Mesenchymal stem cell (in vitro differentiated cells and primary cell): ENCODE measurements at regions not wholly inside any gene's neighbourhood (a gene's known extent, or its start where the extent isn't known, plus 50 kb on each side); places are given as distances from the start of the nearest gene placed in this dataset.

ENCODE experiments used
- DNase-seq: peaks from one replicate; pipeline ENCODE4 v3.0.0-alpha.2; 2013
- H2AFZ ChIP-seq: one replicate; pipeline ENCODE4 v1.6.1; 2013; ENCODE audit warnings: low read depth, mild to moderate bottlenecking, control low read depth, inconsistent platforms, low read length, moderate library complexity
- H2AK5ac ChIP-seq: 2 replicates; pipeline ENCODE4 v1.6.1; 2013; ENCODE audit warnings: low read length, moderate library complexity, mild to moderate bottlenecking, inconsistent platforms; ENCODE audit not compliant: severe bottlenecking
- H2BK120ac ChIP-seq: one replicate; pipeline ENCODE4 v1.6.1; 2013; ENCODE audit warnings: low read depth, mild to moderate bottlenecking, inconsistent platforms, low read length, moderate library complexity
- H2BK12ac ChIP-seq, 2 experiments: one replicate each; pipeline ENCODE4 v1.6.1; 2013; ENCODE audit warnings: inconsistent platforms in 2 of 2, low read length in 2 of 2, mild to moderate bottlenecking in 2 of 2, moderate library complexity in 2 of 2, control low read depth in 1 of 2
- H2BK15ac ChIP-seq: one replicate; pipeline ENCODE4 v1.6.1; 2013; ENCODE audit warnings: mild to moderate bottlenecking, low read depth, inconsistent platforms; ENCODE audit not compliant: poor library complexity, severe bottlenecking
- H2BK5ac ChIP-seq: 2 replicates; pipeline ENCODE4 v1.6.1; 2013; ENCODE audit warnings: low read depth, mild to moderate bottlenecking, low read length, control low read depth, inconsistent platforms; ENCODE audit not compliant: poor library complexity, severe bottlenecking
- H3K14ac ChIP-seq, 2 experiments: one replicate each; pipeline ENCODE4 v1.6.1; 2013; ENCODE audit warnings: inconsistent platforms in 2 of 2, low read length in 2 of 2, control low read depth in 1 of 2, mild to moderate bottlenecking in 1 of 2, moderate library complexity in 1 of 2
- H3K18ac ChIP-seq, 2 experiments: one replicate each; pipeline ENCODE4 v1.6.1; 2013; ENCODE audit warnings: inconsistent platforms in 2 of 2, low read length in 2 of 2, control low read depth in 1 of 2, low read depth in 1 of 2, mild to moderate bottlenecking in 1 of 2
- H3K23ac ChIP-seq, 2 experiments: one replicate each; pipeline ENCODE4 v1.6.1; 2013; ENCODE audit warnings: inconsistent platforms in 2 of 2, low read length in 2 of 2, mild to moderate bottlenecking in 2 of 2, moderate library complexity in 2 of 2, control low read depth in 1 of 2
- H3K27ac ChIP-seq: 2 replicates; pipeline ENCODE4 v1.5.1; 2013; ENCODE audit warnings: mild to moderate bottlenecking, moderate library complexity, low read length, control low read depth, inconsistent platforms; ENCODE audit not compliant: poor library complexity, severe bottlenecking
- H3K27me3 ChIP-seq, 2 experiments: 2 replicates each; pipeline versions ENCODE4 v1.6.1 to v1.7.0; 2013; ENCODE audit warnings: low read length in 2 of 2, mild to moderate bottlenecking in 2 of 2, moderate library complexity in 2 of 2, control low read depth in 1 of 2, inconsistent platforms in 1 of 2; ENCODE audit not compliant: control insufficient read depth in 1 of 2, insufficient read depth in 1 of 2
- H3K36me3 ChIP-seq, 2 experiments: 2 replicates each; pipeline versions ENCODE4 v1.6.1 to v1.7.0; 2013; ENCODE audit warnings: low read length in 2 of 2, control low read depth in 1 of 2, inconsistent platforms in 1 of 2, low read depth in 1 of 2, mild to moderate bottlenecking in 1 of 2; ENCODE audit not compliant: insufficient read depth in 2 of 2, control insufficient read depth in 1 of 2
- H3K4ac ChIP-seq, 2 experiments: one replicate each; pipeline ENCODE4 v1.6.1; 2013; ENCODE audit warnings: inconsistent platforms in 2 of 2, low read length in 2 of 2, mild to moderate bottlenecking in 2 of 2, moderate library complexity in 2 of 2, control low read depth in 1 of 2, low read depth in 1 of 2
- H3K4me1 ChIP-seq: 2 replicates; pipeline ENCODE4 v1.6.1; 2013; ENCODE audit warnings: low read depth, low read length, control low read depth; ENCODE audit not compliant: control insufficient read depth, insufficient read depth
- H3K4me2 ChIP-seq: 2 replicates; pipeline ENCODE4 v1.6.1; 2013; ENCODE audit warnings: low read length, mild to moderate bottlenecking, inconsistent platforms; ENCODE audit not compliant: poor library complexity, severe bottlenecking
- H3K4me3 ChIP-seq, 2 experiments: 2 replicates each; pipeline versions ENCODE4 v1.5.1 to v1.7.0; 2013; ENCODE audit warnings: low read length in 2 of 2, mild to moderate bottlenecking in 2 of 2, control low read depth in 1 of 2, low read depth in 1 of 2; ENCODE audit not compliant: insufficient read depth in 1 of 2
- H3K79me1 ChIP-seq: replicated peaks from 2 replicates; pipeline ENCODE4 v1.6.1; 2013; ENCODE audit warnings: mild to moderate bottlenecking, control low read depth, low read length, inconsistent platforms; ENCODE audit not compliant: poor library complexity, severe bottlenecking
- H3K9ac ChIP-seq: 2 replicates; pipeline ENCODE4 v1.7.0; 2013; ENCODE audit warnings: mild to moderate bottlenecking, low read length, moderate library complexity
- H3K9me3 ChIP-seq: 2 replicates; pipeline ENCODE4 v1.7.0; 2013; ENCODE audit warnings: mild to moderate bottlenecking, low read length; ENCODE audit not compliant: control insufficient read depth
- H4K8ac ChIP-seq: one replicate; pipeline ENCODE4 v1.6.1; 2013; ENCODE audit warnings: inconsistent platforms, mild to moderate bottlenecking, low read length, moderate library complexity
- H4K91ac ChIP-seq: one replicate; pipeline ENCODE4 v1.6.1; 2013; ENCODE audit warnings: mild to moderate bottlenecking, low read length, inconsistent platforms
- WGBS: methylation state at CpG from one replicate; pipeline ENCODE4 v1.1.7; 2013; ENCODE audit warnings: mixed read lengths; 5-methylcytosine and 5-hydroxymethylcytosine counted together

GRCh38 chr16:82535262-82535661 is 91.5 kb upstream of the CDH13 start:
- Histone ChIP-seq H3K27ac (no peak overlapping the region), H3K4me2 (no peak overlapping the region), H2BK5ac (no peak overlapping the region), H3K9me3 (peaks cover 2% of the 10 kb centered on the region), H4K91ac (no peak overlapping the region), H3K36me3 (no peaks in the 10 kb centered on the region), H4K8ac (no peak overlapping the region), H2BK120ac (no peak overlapping the region), H2BK15ac (no peak overlapping the region), H3K4me1 (no peaks in the 10 kb centered on the region), H3K9ac (no peak overlapping the region), H2AFZ (no peak overlapping the region), H3K79me1 (no peaks in the 10 kb centered on the region), H3K27me3 (peaks cover 0 to 8% of the 10 kb centered on the region in 2 experiments), H2BK12ac (no peak overlapping the region), H3K4ac (no peak overlapping the region), H3K23ac (no peak overlapping the region), H3K4me3 (no peak overlapping the region), H3K18ac (no peak overlapping the region), H3K14ac (no peak overlapping the region), H2AK5ac (no peak overlapping the region)
- no peak for DNase-seq
- WGBS: 34% methylated on average over 2 of the region's 4 CpGs

- Histone ChIP-seq H2AFZ (no peak overlapping the region), H3K79me1 (no peaks in the 10 kb centered on the region), H3K36me3 (no peaks in the 10 kb centered on the region), H3K27ac (no peak overlapping the region), H2AK5ac (no peak overlapping the region), H3K9ac (no peak overlapping the region), H3K4me1 (no peaks in the 10 kb centered on the region), H3K14ac (no peak overlapping the region), H3K23ac (no peak overlapping the region), H3K18ac (no peak overlapping the region), H2BK15ac (no peak overlapping the region), H3K4ac (no peak overlapping the region), H2BK12ac (no peak overlapping the region), H3K27me3 (peaks cover 0 to 4% of the 10 kb centered on the region in 2 experiments), H4K8ac (no peak overlapping the region), H2BK120ac (no peak overlapping the region), H3K4me3 (no peak overlapping the region), H2BK5ac (no peak overlapping the region), H3K9me3 (peaks cover 2% of the 10 kb centered on the region), H4K91ac (no peak overlapping the region), H3K4me2 (no peak overlapping the region)
- WGBS: 61% methylated on average over 4 of the region's 4 CpGs
- DNase-seq: no peak
These were observed 93.6 kb upstream of the CDH13 start for GRCh38 chr16:82533189-82533588.

GRCh38 chr16:82530883-82531282 is 95.9 kb upstream of the CDH13 start:
- no peak overlapping the region for H2AFZ ChIP-seq
- no peak overlapping the region for H3K4me2 ChIP-seq
- H3K9me3 ChIP-seq: peaks cover 2% of the 10 kb centered on the region
- no peaks in the 10 kb centered on the region for H3K36me3 ChIP-seq
- H3K18ac ChIP-seq: no peak overlapping the region
- no peak overlapping the region for H2BK15ac ChIP-seq
- no peak overlapping the region for H3K4ac ChIP-seq
- no peak overlapping the region for H3K14ac ChIP-seq
- H4K8ac ChIP-seq: no peak overlapping the region
- H2BK5ac ChIP-seq: no peak overlapping the region
- no peak overlapping the region for H2BK120ac ChIP-seq
- H2BK12ac ChIP-seq: no peak overlapping the region
- H4K91ac ChIP-seq: no peak overlapping the region
- no peak for DNase-seq
- H3K9ac ChIP-seq: no peak overlapping the region
- 70% methylated on average over 2 of the region's 2 CpGs for WGBS
- no peak overlapping the region for H2AK5ac ChIP-seq
- no peaks in the 10 kb centered on the region for H3K4me1 ChIP-seq
- H3K27ac ChIP-seq: no peak overlapping the region
- H3K27me3 ChIP-seq: peaks cover 0 to 4% of the 10 kb centered on the region in 2 experiments
- H3K4me3 ChIP-seq: no peak overlapping the region
- H3K79me1 ChIP-seq: no peaks in the 10 kb centered on the region
- no peak overlapping the region for H3K23ac ChIP-seq

GRCh38 chr16:82527101-82527500 is 99.7 kb upstream of the CDH13 start:
- 85% methylated on average over 7 of the region's 7 CpGs for WGBS

More at GRCh38 chr16:82527101-82527500, 99.7 kb upstream of the CDH13 start:
- H3K27ac ChIP-seq: no peak overlapping the region
- H3K23ac ChIP-seq: no peak overlapping the region
- H2BK12ac ChIP-seq: no peak overlapping the region
- H2AFZ ChIP-seq: no peak overlapping the region
- no peak overlapping the region for H2BK15ac ChIP-seq
- no peak for DNase-seq
- no peaks in the 10 kb centered on the region for H3K36me3 ChIP-seq
- H3K4me2 ChIP-seq: no peak overlapping the region
- no peak overlapping the region for H3K9ac ChIP-seq
- H3K4ac ChIP-seq: no peak overlapping the region
- no peaks in the 10 kb centered on the region for H3K79me1 ChIP-seq
- no peak overlapping the region for H2AK5ac ChIP-seq
- no peak overlapping the region for H2BK5ac ChIP-seq
- peaks cover 2% of the 10 kb centered on the region for H3K4me1 ChIP-seq
- no peak overlapping the region for H4K8ac ChIP-seq
- no peak overlapping the region for H3K4me3 ChIP-seq
- no peak overlapping the region for H4K91ac ChIP-seq
- H2BK120ac ChIP-seq: no peak overlapping the region
- no peak overlapping the region for H3K18ac ChIP-seq
- peaks cover 0 to 8% of the 10 kb centered on the region in 2 experiments for H3K27me3 ChIP-seq
- no peak overlapping the region for H3K14ac ChIP-seq
- peaks cover 3% of the 10 kb centered on the region for H3K9me3 ChIP-seq
